SK-N-MC (cell line): ENCODE measurements at regions not wholly inside any gene's neighbourhood (a gene's known extent, or its start where the extent isn't known, plus 50 kb on each side); places are given as distances from the start of the nearest gene placed in this dataset.

Source experiments
- DNase-seq: peaks from one replicate; pipeline ENCODE4 v3.0.0-alpha.2; 2011; ENCODE audit warnings: low read depth, low spot score
- H3K27ac ChIP-seq: fragments of 200-600 bp; sonication (generic); 2 replicates; pipeline ENCODE4 v1.5.1; 2016; ENCODE audit warnings: mixed run types
- H3K36me3 ChIP-seq: fragments of 200-600 bp; sonication (generic); 2 replicates; pipeline ENCODE4 v1.6.1; 2017; ENCODE audit warnings: antibody characterized with exemption, low read length, mixed read lengths; ENCODE audit not compliant: insufficient read depth
- H3K4me3 ChIP-seq: fragments of 200-600 bp; sonication (generic); 2 replicates; pipeline ENCODE4 v1.5.1; 2016
- H3K9ac ChIP-seq: fragments of 200-600 bp; sonication (generic); 2 replicates; pipeline ENCODE4 v1.8.0; 2017; ENCODE audit warnings: mixed run types, mixed read lengths; ENCODE audit not compliant: insufficient read length
- H3K9me3 ChIP-seq: fragments of 200-600 bp; sonication (generic); 2 replicates; pipeline ENCODE4 v1.6.1; 2017; ENCODE audit warnings: low read depth, mild to moderate bottlenecking, antibody characterized with exemption, low read length, moderate library complexity, mixed read lengths
- EZH2 ChIP-seq: fragments of 200-600 bp; sonication (generic); IDR thresholded peaks from one replicate; pipeline ENCODE4 v1.6.1; 2017; ENCODE audit warnings: antibody characterized with exemption
- FOXP2 ChIP-seq: optimal IDR thresholded peaks from 2 replicates; pipeline ENCODE3; 2011; ENCODE audit warnings: mild to moderate bottlenecking, moderate library complexity; ENCODE audit not compliant: insufficient read depth; ENCODE audit errors: extremely low read length, control extremely low read depth
- POLR2AphosphoS5 ChIP-seq: IDR thresholded peaks from 2 replicates; pipeline ENCODE4 v1.6.1; 2012; ENCODE audit warnings: mild to moderate bottlenecking, low read depth, low read length, borderline replicate concordance

DNA sequence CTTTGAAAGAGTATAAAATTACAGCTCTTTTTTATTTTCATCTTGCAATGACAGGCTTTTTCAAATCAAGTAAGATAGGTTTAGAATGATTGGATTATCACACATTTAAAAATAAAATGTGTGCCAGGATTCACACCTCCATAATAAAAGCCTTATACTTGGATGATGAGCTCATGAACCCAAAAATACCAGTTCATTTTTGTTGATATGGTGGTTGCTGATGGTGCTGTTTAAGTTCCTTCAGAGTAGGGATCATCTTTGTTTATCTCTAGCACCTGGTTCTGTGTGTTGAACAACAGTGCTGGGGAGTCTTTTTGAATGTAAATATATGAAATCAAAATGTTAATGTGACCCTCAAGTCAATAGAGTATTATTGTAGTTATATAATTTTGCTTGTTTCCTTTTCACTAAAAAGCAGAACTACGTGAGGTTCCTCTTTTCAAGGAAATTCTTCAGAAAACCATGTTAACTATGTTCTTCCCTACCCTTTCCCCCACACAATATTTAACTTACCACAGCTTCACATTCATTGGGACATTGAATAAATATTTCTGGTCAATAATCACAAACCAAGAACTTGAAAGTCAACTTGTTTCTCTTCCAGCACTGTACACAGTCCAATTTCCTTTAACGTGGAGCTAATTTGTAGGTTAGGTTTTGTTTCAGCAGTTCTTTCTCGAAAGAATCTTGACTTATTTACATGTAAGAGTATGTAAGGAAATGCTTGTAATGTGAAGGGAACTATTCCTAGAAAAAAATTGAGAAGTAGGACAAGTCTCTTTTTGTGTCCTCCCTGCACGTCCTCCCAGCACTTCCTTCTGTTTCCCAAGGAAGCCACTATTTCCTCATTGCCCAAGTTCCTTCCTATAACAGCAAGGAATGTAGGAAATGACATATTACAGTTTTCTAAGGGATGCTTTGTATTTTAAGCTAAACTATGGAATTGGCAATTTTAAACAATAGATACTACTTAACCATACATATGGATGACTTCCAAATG is 945.9 kb upstream of the CITED2 start:
- Histone ChIP-seq H3K27ac (no peak overlapping the region), H3K4me3 (no peak overlapping the region), H3K9me3 (no peaks in the 10 kb centered on the region), H3K9ac (no peak overlapping the region), H3K36me3 (no peaks in the 10 kb centered on the region)
- TF ChIP-seq EZH2 (no peak), POLR2AphosphoS5 (no peak), FOXP2 (no peak)
- no peak for DNase-seq

GRCh38 chr6:140319209-140319608 is 944.8 kb upstream of the CITED2 start:
- DNase-seq = no peak
- Histone ChIP-seq H3K9ac (no peak overlapping the region), H3K4me3 (no peak overlapping the region), H3K36me3 (no peaks in the 10 kb centered on the region), H3K27ac (no peak overlapping the region), H3K9me3 (no peaks in the 10 kb centered on the region)
- TF ChIP-seq POLR2AphosphoS5 (no peak), FOXP2 (no peak), EZH2 (no peak)

- no peak for TF ChIP-seq FOXP2
- TF ChIP-seq POLR2AphosphoS5 = no peak
- TF ChIP-seq EZH2 = no peak
- Histone ChIP-seq H3K36me3 (no peaks in the 10 kb centered on the region), H3K9ac (no peak overlapping the region), H3K27ac (no peak overlapping the region), H3K9me3 (no peaks in the 10 kb centered on the region), H3K4me3 (no peak overlapping the region)
- no peak for DNase-seq
These were observed 944.0 kb upstream of the CITED2 start for GRCh38 chr6:140318408-140318807.

GRCh38 chr6:140317950-140318349 is 943.5 kb upstream of the CITED2 start:
- H3K9me3 ChIP-seq = no peaks in the 10 kb centered on the region
- no peak overlapping the region for H3K27ac ChIP-seq
- no peak for DNase-seq
- H3K4me3 ChIP-seq = no peak overlapping the region
- no peaks in the 10 kb centered on the region for H3K36me3 ChIP-seq
- TF ChIP-seq EZH2 (no peak), FOXP2 (no peak), POLR2AphosphoS5 (no peak)
- no peak overlapping the region for H3K9ac ChIP-seq

DNA sequence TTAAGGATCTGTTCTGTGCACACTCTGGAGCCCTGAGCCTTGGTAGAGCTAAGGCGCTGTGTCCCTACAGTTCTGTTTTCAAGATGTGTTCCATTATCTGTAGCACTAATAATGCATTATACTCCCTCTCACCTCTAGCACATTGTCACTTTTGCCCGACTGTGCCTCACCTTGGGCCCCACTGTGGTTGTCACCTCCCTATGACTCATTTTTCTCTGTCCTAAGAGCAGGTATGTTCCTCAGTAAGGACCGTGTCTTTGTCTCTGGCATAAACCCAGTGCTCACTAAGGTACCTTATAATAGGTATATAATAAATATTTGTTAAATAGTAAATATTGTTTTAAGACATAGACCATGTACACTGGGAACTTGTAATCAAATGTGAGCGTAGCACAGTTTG is 942.5 kb upstream of the CITED2 start:
- no peak overlapping the region for H3K9ac ChIP-seq
- H3K36me3 ChIP-seq = no peaks in the 10 kb centered on the region
- no peaks in the 10 kb centered on the region for H3K9me3 ChIP-seq
- no peak overlapping the region for H3K27ac ChIP-seq
- no peak for DNase-seq
- TF ChIP-seq EZH2 = no peak
- TF ChIP-seq FOXP2 = no peak
- no peak for TF ChIP-seq POLR2AphosphoS5
- H3K4me3 ChIP-seq = no peak overlapping the region

DNA sequence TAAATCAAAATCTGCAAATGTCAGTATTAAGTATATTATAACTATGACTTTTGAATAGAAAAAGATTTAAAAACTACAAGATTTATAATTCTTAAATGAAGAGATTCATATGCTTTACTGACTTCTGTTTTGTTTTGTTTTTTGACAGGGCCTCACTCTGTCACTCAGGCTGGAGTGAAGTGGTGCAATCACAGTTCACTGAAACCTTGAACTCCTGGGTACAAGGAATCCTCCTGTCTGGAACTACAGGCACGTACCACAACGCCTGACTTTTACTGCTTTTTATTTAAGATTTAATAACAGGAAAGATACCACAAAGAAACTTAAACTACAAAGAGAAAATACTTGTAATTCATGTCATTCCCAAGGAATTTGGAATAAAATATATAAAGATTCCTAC is 940.2 kb upstream of the CITED2 start:
- no peak overlapping the region for H3K4me3 ChIP-seq
- no peak for DNase-seq
- no peak for TF ChIP-seq POLR2AphosphoS5
- no peak for TF ChIP-seq EZH2
- TF ChIP-seq FOXP2 = no peak
- H3K9ac ChIP-seq = no peak overlapping the region
- H3K27ac ChIP-seq = no peak overlapping the region
- no peaks in the 10 kb centered on the region for H3K36me3 ChIP-seq
- no peaks in the 10 kb centered on the region for H3K9me3 ChIP-seq

- H3K9me3 ChIP-seq = no peaks in the 10 kb centered on the region
- no peak overlapping the region for H3K4me3 ChIP-seq
- H3K9ac ChIP-seq = no peak overlapping the region
- no peak for DNase-seq
- no peaks in the 10 kb centered on the region for H3K36me3 ChIP-seq
- H3K27ac ChIP-seq = no peak overlapping the region
- TF ChIP-seq EZH2 = no peak
- TF ChIP-seq FOXP2 = no peak
- no peak for TF ChIP-seq POLR2AphosphoS5
These were observed 936.7 kb upstream of the CITED2 start for GRCh38 chr6:140311146-140311545.

- H3K27ac ChIP-seq = no peak overlapping the region
- H3K9ac ChIP-seq = no peak overlapping the region
- no peak overlapping the region for H3K4me3 ChIP-seq
- no peaks in the 10 kb centered on the region for H3K9me3 ChIP-seq
- no peaks in the 10 kb centered on the region for H3K36me3 ChIP-seq
- DNase-seq = no peak
- no peak for TF ChIP-seq EZH2
- no peak for TF ChIP-seq POLR2AphosphoS5
- no peak for TF ChIP-seq FOXP2
These were observed 928.9 kb upstream of the CITED2 start for GRCh38 chr6:140303218-140303949.
